HG03139 (cell line): ENCODE measurements at regions not wholly inside any gene's neighbourhood (a gene's known extent, or its start where the extent isn't known, plus 50 kb on each side); places are given as distances from the start of the nearest gene placed in this dataset.
"Not testable (repeated sequence)": the region's sequence is repeated elsewhere in the genome, so short reads cannot be mapped to it uniquely, and the experiment has no call there.

Experiments used
- ATAC-seq: cut with Tn5 transposase; IDR thresholded peaks from one replicate; pipeline ENCODE4 v1.9.1; 2021; ENCODE audit not compliant: unreplicated experiment

DNA sequence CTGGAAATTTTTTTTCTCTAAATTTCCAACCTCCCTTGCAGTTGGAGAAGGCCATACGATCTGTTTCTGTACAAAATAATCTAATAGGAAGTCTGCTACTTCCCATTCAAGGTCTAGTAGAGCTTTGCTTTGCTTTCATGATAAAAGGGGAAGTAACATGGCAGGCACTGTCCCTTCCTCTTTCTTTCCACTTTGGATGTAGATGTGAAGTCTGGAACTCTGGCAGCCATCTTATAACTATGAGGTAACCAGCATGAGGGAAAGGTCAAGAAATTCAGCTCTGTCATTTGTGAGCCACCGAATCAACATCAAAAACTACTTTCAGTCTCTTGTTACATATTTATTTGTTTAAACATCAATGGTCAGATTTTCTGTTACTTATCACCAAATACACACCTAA, 156.3 kb downstream of the MTHFS start:
- no peak for ATAC-seq

GRCh38 chr15:79743032-79743431, 153.8 kb downstream of the MTHFS start:
- no peak for ATAC-seq

DNA sequence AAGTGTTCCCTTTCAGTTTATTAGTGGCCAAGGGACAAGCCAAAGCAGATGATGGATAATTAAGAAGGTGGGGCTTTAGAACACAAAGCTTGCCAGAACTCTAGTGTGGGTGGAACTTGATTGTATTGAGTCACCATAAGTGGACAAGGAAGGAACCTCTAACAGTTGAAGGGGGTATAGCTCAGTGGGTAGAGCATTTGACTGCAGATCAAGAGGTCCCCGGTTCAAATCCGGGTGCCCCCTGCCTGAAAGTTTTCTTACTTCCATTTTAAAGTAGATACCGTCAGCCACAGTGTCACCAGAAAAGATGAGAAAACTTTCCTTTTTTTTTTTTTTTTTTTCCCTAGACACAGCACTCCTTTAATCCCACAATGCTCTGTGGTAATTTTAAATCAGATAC, 152.3 kb downstream of the MTHFS start:
- ATAC-seq = not testable (repeated sequence)

DNA sequence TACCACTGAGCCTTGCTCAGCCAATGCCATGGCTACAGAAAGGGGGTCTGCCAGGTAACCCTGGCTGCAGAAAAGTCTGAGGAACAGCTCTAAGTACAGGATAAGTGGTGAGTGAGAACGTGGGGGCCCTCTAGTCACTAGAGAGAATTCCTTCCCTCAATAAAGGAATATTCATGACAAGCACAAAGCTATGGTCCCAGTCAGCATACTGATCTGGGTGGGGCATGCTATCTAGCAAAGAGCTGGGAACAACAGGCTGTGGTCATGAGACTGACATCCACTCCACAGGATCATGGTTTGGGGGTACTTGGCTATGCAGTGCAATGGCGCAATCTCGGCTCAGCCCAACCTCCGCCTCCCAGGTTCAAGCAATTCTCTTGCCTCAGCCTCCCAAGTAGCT, 140.4 kb downstream of the MTHFS start:
- no peak for ATAC-seq

DNA sequence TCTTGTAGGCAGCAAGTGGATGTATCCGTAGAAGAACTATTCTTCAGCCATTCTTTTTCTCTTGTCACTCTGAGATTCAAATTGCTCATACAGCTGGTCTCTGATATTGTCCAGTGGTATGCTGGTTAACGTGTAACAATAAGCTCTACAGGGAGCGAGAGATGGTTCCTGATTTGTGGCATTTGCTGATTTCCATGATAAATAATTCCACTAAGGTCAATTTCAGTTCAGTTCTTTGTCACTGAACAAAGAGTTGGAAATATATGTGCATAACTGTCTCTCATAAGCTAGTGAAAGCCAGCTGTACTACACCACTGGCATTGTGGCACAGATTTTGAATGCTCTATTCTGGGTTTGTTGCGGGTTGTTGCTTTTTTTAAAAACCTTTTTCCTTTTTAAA, 131.7 kb downstream of the MTHFS start:
- no peak for ATAC-seq

- no peak for ATAC-seq
Measured at GRCh38 chr15:79769069-79769481, 127.7 kb downstream of the MTHFS start.

GRCh38 chr15:79769933-79770759, 126.7 kb downstream of the MTHFS start:
- no peak for ATAC-seq

GRCh38 chr15:79773128-79773527, 123.7 kb downstream of the MTHFS start:
- ATAC-seq = no peak

DNA sequence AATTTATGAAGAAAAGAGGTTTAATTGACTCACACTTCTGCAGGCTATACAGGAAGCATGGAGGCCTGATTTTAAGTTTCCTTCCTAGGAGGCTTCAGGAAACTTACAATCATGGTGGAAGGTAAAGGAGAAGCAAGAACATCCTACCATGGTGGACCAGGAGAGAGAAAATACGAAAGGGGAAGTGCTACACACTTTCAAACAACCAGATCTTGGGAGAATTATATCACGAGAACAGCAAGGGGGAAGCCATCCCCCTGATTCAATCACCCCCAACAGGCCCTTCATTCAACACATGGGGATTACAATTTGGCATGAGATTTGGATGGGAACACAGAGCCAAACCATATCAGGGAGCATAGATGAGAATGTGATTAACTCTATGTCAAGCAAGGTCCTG, 121.0 kb downstream of the MTHFS start:
- ATAC-seq = no peak

- no peak for ATAC-seq
Measured at GRCh38 chr15:79777916-79778315, 118.9 kb downstream of the MTHFS start.

- ATAC-seq = no peak
Measured at GRCh38 chr15:79778378-79778990, 118.3 kb downstream of the MTHFS start.

DNA sequence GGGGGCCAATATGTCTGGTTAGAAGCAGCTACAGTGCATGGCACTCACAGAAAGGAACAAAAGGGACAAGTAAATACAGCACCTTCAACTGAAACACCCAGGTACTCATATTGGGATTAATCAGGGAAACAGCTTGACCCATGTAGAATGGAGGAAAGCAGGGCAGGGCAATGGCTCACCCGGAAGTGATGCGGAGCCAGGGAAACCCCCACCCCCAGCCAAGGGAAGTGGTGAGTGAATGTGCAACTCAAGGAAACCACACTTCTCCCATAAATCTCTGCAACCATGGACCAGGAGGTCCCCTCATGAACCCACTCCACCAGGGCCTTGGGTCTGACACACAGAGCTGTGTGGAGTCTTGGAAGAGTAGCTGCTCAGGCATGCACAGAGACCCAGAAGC, 117.1 kb downstream of the MTHFS start:
- no peak for ATAC-seq

DNA sequence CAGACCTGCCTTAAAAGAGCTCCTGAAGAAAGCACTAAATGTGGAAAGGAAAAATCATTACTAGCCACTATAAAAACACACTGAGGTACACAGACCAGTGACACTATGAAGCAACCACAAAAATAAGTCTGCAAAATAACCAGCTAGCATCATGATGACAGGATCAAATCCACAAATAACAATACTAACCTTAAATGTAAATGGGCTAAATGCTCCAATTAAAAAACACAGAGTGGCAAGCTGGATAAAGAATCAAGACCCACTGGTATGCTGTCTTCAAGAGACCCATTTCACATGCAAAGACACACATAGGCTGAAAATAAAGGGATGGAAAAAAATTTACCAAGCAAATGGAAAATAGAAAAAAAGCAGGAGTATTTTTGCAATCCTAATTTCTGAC, 114.5 kb downstream of the MTHFS start:
- not testable (repeated sequence) for ATAC-seq
